Stimulated activated naive CD8-positive, alpha-beta T cell treated with anti-CD3 and anti-CD28 coated beads, Interleukin-15, amount 100 ng/mL, for 72 hours (primary cell): ENCODE measurements at regions not wholly inside any gene's neighbourhood (a gene's known extent, or its start where the extent isn't known, plus 50 kb on each side); places are given as distances from the start of the nearest gene placed in this dataset.

ENCODE experiments used
- ATAC-seq: fragments of 150-1000 bp; cut with Tn5 transposase; 2 replicates; pipeline ENCODE4 v1.10.0; 2021; ENCODE audit warnings: mild to moderate bottlenecking, moderate library complexity
- DNase-seq, 2 donors: peaks; one replicate each; pipeline ENCODE4 v3.0.0; 2021 to 2022
- H3K27ac Mint-ChIP-seq, 2 donors: one replicate each; pipeline ENCODE4 v1.8.0; 2022; ENCODE audit warnings: mild to moderate bottlenecking in 2 of 2, mixed read lengths in 2 of 2, moderate library complexity in 2 of 2
- H3K27me3 Mint-ChIP-seq: one replicate; pipeline ENCODE4 v1.8.0; 2022; ENCODE audit warnings: mixed read lengths
- H3K4me1 Mint-ChIP-seq: one replicate; pipeline ENCODE4 v1.8.0; 2022; ENCODE audit warnings: mild to moderate bottlenecking, mixed read lengths
- H3K4me3 Mint-ChIP-seq, 2 donors: one replicate each; pipeline ENCODE4 v1.8.0; 2022; ENCODE audit warnings: mild to moderate bottlenecking in 2 of 2, mixed read lengths in 2 of 2, moderate library complexity in 1 of 2
- H3K9me3 Mint-ChIP-seq, 2 donors: one replicate each; pipeline ENCODE4 v1.8.0; 2022; ENCODE audit warnings: mixed read lengths in 2 of 2

- Mint-ChIP-seq H3K4me1 (no peaks in the 10 kb centered on the region), H3K4me3 (no peak overlapping the region), H3K27ac (no peak overlapping the region)
Observed at GRCh38 chr1:68281946-68282615, 49.8 kb upstream of the WLS start.

More at GRCh38 chr1:68281946-68282615, 49.8 kb upstream of the WLS start:
- DNase-seq (no peak), ATAC-seq (no peak)
- peaks cover 0 to 8% of the 10 kb centered on the region in 2 donors for H3K9me3 Mint-ChIP-seq
- no peaks in the 10 kb centered on the region for H3K27me3 Mint-ChIP-seq
